A673 (cell line): ENCODE measurements at regions not wholly inside any gene's neighbourhood (a gene's known extent, or its start where the extent isn't known, plus 50 kb on each side); places are given as distances from the start of the nearest gene placed in this dataset.

ENCODE experiments used
- CTCF ChIP-seq: fragments of 300-800, 200-600 bp; sonication (generic); conservative IDR thresholded peaks from 2 replicates; pipeline ENCODE4 v1.5.1; 2017; ENCODE audit warnings: low read depth, mild to moderate bottlenecking, antibody characterized with exemption, low read length, moderate library complexity, mixed read lengths
- EZH2 ChIP-seq: fragments of 200-600 bp; sonication (generic); IDR thresholded peaks from 2 replicates; pipeline ENCODE4 v1.6.1; 2017; ENCODE audit warnings: borderline replicate concordance, low read depth, mild to moderate bottlenecking, mixed read lengths, antibody characterized with exemption, low read length; ENCODE audit not compliant: poor library complexity, severe bottlenecking

- no peak for TF ChIP-seq CTCF
- no peak for TF ChIP-seq EZH2
These were observed 82.1 kb upstream of the MLIP start for GRCh38 chr6:54029187-54029586.
